Fibroblast of lung (primary cell): ENCODE measurements at regions not wholly inside any gene's neighbourhood (a gene's known extent, or its start where the extent isn't known, plus 50 kb on each side); places are given as distances from the start of the nearest gene placed in this dataset.

Source experiments
- DNase-seq, 2 donors: peaks; one replicate each; pipeline versions ENCODE4 v3.0.0 to v3.0.0-alpha.2; 2010; ENCODE audit warnings: low read depth in 2 of 2
- H2AFZ ChIP-seq: 2 replicates; pipeline ENCODE4 v1.5.1; 2012; ENCODE audit warnings: low read length, control low read depth, inconsistent platforms
- H3K27ac ChIP-seq: 2 replicates; pipeline ENCODE4 v1.5.1; 2011; ENCODE audit warnings: low read length, control low read depth; ENCODE audit not compliant: insufficient read depth
- H3K27me3 ChIP-seq: 2 replicates; pipeline ENCODE4 v1.5.1; 2011; ENCODE audit warnings: mild to moderate bottlenecking, low read length; ENCODE audit not compliant: control insufficient read depth, insufficient read depth
- H3K36me3 ChIP-seq: 2 replicates; pipeline ENCODE4 v1.5.1; 2011; ENCODE audit warnings: low read length; ENCODE audit not compliant: control insufficient read depth, insufficient read depth
- H3K4me1 ChIP-seq: 2 replicates; pipeline ENCODE4 v1.5.1; 2011; ENCODE audit warnings: low read length; ENCODE audit not compliant: control insufficient read depth, insufficient read depth; ENCODE audit errors: extremely low read depth
- H3K4me2 ChIP-seq: 2 replicates; pipeline ENCODE4 v1.5.1; 2011; ENCODE audit warnings: low read length, control low read depth; ENCODE audit not compliant: insufficient read depth; ENCODE audit errors: extremely low read depth
- H3K4me3 ChIP-seq, 4 experiments: fragments of 200-600 bp in 1 of 4; sonication (generic) in 1 of 4; replicated peaks in 1 of 4; 2 replicates each; pipeline ENCODE4 v1.5.1; 2011 to 2016; ENCODE audit warnings: low read length in 4 of 4, low read depth in 3 of 4, mild to moderate bottlenecking in 3 of 4, control low read depth in 2 of 4, inconsistent platforms in 1 of 4, mixed read lengths in 1 of 4; ENCODE audit not compliant: insufficient read depth in 1 of 4; ENCODE audit errors: control extremely low read depth in 1 of 4
- H3K79me2 ChIP-seq: 2 replicates; pipeline ENCODE4 v1.5.1; 2012; ENCODE audit warnings: mild to moderate bottlenecking, low read length, inconsistent platforms; ENCODE audit not compliant: control insufficient read depth, insufficient read depth
- H3K9ac ChIP-seq: 2 replicates; pipeline ENCODE4 v1.5.1; 2011; ENCODE audit warnings: mild to moderate bottlenecking, low read length, control low read depth; ENCODE audit not compliant: insufficient read depth
- H3K9me3 ChIP-seq: 2 replicates; pipeline ENCODE4 v1.5.1; 2012; ENCODE audit warnings: low read depth, low read length; ENCODE audit not compliant: control insufficient read depth, insufficient read depth
- H4K20me1 ChIP-seq: 2 replicates; pipeline ENCODE4 v1.5.1; 2011; ENCODE audit warnings: low read length; ENCODE audit not compliant: control insufficient read depth, insufficient read depth; ENCODE audit errors: extremely low read depth
- EZH2 ChIP-seq: IDR thresholded peaks from 2 replicates; pipeline ENCODE4 v1.5.1; 2012; ENCODE audit warnings: low read length, control low read depth, mild to moderate bottlenecking; ENCODE audit errors: missing control alignments
- TF ChIP-seq, protein P1 (sequence below), 2 donors: IDR thresholded peaks in 1 of 2; conservative IDR thresholded peaks in 1 of 2; 1 replicate in 1 of 2; 2 replicates in 1 of 2; pipeline ENCODE4 v1.5.1; 2011 to 2012; ENCODE audit warnings: low read length in 2 of 2, control low read depth in 1 of 2, inconsistent platforms in 1 of 2, low read depth in 1 of 2, mild to moderate bottlenecking in 1 of 2

DNA sequence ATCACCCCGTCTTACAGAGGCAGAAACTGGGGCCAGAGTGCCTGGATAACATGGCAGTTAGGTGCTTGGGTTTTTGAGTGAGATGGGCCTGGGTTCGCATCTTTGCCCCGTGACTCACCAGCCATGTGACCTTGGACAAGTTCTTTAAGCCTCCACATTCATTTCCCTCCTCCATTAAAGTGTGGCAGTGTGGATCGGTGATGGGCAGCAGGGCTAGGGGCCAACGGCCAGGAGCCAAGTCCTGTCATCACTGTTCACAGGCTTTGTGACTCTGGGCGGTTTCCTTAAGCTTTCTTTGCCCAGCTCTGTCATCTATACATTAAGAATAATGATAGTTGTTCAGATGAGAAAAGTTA, 85.5 kb upstream of the PMEPA1 start:
- H4K20me1 ChIP-seq: no peaks in the 10 kb centered on the region
- H2AFZ ChIP-seq: no peak overlapping the region
- no peaks in the 10 kb centered on the region for H3K4me1 ChIP-seq
- no peaks in the 10 kb centered on the region for H3K79me2 ChIP-seq
- H3K9me3 ChIP-seq: no peaks in the 10 kb centered on the region
- no peak overlapping the region for H3K4me3 ChIP-seq
- no peaks in the 10 kb centered on the region for H3K36me3 ChIP-seq
- H3K9ac ChIP-seq: no peak overlapping the region
- DNase-seq: peak; percentile 13 to 73
- TF ChIP-seq EZH2: no peak
- TF ChIP-seq, protein P1, sequence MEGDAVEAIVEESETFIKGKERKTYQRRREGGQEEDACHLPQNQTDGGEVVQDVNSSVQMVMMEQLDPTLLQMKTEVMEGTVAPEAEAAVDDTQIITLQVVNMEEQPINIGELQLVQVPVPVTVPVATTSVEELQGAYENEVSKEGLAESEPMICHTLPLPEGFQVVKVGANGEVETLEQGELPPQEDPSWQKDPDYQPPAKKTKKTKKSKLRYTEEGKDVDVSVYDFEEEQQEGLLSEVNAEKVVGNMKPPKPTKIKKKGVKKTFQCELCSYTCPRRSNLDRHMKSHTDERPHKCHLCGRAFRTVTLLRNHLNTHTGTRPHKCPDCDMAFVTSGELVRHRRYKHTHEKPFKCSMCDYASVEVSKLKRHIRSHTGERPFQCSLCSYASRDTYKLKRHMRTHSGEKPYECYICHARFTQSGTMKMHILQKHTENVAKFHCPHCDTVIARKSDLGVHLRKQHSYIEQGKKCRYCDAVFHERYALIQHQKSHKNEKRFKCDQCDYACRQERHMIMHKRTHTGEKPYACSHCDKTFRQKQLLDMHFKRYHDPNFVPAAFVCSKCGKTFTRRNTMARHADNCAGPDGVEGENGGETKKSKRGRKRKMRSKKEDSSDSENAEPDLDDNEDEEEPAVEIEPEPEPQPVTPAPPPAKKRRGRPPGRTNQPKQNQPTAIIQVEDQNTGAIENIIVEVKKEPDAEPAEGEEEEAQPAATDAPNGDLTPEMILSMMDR (conservative IDR thresholded peaks at IDR 0.05 in 1 of 2, IDR thresholded peaks at IDR 0.05 in 1 of 2; ENCODE audit: low read depth in 1 of 2, low read length in 2 of 2): no peak
- H3K27ac ChIP-seq: no peak overlapping the region
- no peak overlapping the region for H3K4me2 ChIP-seq
- H3K27me3 ChIP-seq: no peaks in the 10 kb centered on the region

DNA sequence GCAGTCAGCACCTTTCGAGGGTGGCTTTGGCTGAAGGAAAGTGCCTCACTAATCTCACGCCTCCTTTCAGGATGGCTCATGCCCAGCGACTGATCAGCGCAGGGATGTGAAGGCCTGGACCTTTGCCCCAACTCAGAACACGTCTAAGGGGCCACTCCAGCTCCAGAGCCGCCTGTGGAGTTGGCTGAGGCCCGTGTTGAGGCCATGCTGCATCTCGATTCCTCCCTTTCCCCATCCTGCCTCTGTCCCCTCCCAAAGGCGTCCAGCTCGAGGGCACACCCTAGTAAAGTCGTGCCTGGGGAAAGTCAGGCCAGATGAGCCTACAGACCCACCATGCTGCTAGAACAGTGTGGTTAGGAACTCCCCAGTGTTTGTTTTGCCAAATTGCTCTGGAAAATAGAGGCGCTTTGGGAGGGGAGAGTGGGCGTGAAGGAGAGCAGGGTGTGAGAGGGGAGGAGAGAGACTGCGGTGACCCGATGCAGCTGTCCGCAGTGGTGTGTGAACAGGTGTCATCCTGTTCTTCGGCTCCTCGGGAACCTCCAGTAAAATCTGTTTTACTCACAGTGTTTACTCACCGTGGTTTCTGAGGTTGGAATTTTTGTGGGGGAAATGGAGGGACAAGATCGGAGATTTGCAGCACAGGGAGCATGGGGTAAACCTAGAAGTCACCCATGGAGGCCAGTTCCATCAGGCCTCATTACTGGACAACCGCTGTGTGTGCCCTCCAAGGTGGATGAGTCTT, 85.0 kb upstream of the PMEPA1 start:
- Histone ChIP-seq H3K4me3 (no peak overlapping the region), H3K27ac (no peak overlapping the region), H3K4me1 (no peaks in the 10 kb centered on the region), H3K4me2 (no peak overlapping the region), H3K9me3 (no peaks in the 10 kb centered on the region), H3K9ac (no peak overlapping the region), H3K36me3 (no peaks in the 10 kb centered on the region), H4K20me1 (no peaks in the 10 kb centered on the region), H2AFZ (no peak overlapping the region), H3K79me2 (no peaks in the 10 kb centered on the region), H3K27me3 (no peaks in the 10 kb centered on the region)
- no peak for TF ChIP-seq EZH2
- TF ChIP-seq, protein P1 (conservative IDR thresholded peaks at IDR 0.05 in 1 of 2, IDR thresholded peaks at IDR 0.05 in 1 of 2; ENCODE audit: low read depth in 1 of 2, low read length in 2 of 2): no peak
- peak in 1 of 2 donors; percentile 76 for DNase-seq

DNA sequence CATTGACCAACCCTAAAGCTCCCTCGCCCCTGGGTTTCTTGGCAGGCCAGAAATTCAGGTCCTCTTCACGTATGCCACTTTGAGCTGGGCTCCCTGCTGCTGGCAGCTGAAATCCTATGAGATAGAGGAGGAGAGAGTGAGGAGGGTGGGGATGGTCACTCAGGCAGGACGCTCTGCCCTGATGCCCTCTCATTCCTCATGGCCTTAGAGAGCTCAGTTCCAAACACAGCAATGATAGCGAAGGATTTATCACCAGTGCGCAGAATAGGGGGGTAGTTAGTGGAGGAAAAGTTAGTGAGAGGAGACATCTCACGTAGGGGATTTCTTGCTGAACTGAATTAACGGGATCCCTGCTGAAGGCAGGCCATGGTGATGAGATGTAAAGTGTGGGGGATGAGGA, 84.2 kb upstream of the PMEPA1 start:
- Histone ChIP-seq H3K4me1 (no peaks in the 10 kb centered on the region), H3K9ac (no peak overlapping the region), H3K27me3 (no peaks in the 10 kb centered on the region), H4K20me1 (no peaks in the 10 kb centered on the region), H3K9me3 (no peaks in the 10 kb centered on the region), H3K4me2 (no peak overlapping the region), H3K4me3 (no peak overlapping the region), H3K36me3 (no peaks in the 10 kb centered on the region), H3K79me2 (no peaks in the 10 kb centered on the region), H2AFZ (no peak overlapping the region), H3K27ac (no peak overlapping the region)
- no peak for DNase-seq
- TF ChIP-seq EZH2: no peak
